Activated CD8-positive, alpha-beta memory T cell treated with anti-CD3 and anti-CD28 coated beads, Interleukin-2, amount 10 ng/mL, durations not matched to agents 7 days and 5 days (primary cell): ENCODE measurements at regions not wholly inside any gene's neighbourhood (a gene's known extent, or its start where the extent isn't known, plus 50 kb on each side); places are given as distances from the start of the nearest gene placed in this dataset.
A peak's percentile ranks its signal among the peaks of the same experiment; 100 is the strongest.

Experiments used
- ATAC-seq: fragments of 150-1000 bp; cut with Tn5 transposase; one replicate; pipeline ENCODE4 v1.10.0; 2021; ENCODE audit warnings: moderate library complexity
- CTCF ChIA-PET: fragments of 350-600 bp; sonication (Branson Sonifier 250); formaldehyde crosslinking; loops from one replicate; lab custom pipeline; 2021; ENCODE audit warnings: antibody characterized with exemption; lab: Charles Lee
- DNase-seq: peaks from one replicate; pipeline ENCODE4 v3.0.0-alpha.2; 2020
- H3K27ac Mint-ChIP-seq: one replicate; pipeline ENCODE4 v1.8.0; 2021; ENCODE audit warnings: mild to moderate bottlenecking, mixed read lengths
- H3K27me3 Mint-ChIP-seq: one replicate; pipeline ENCODE4 v1.8.0; 2021; ENCODE audit warnings: mixed read lengths
- H3K36me3 Mint-ChIP-seq: one replicate; pipeline ENCODE4 v1.8.0; 2021; ENCODE audit warnings: mild to moderate bottlenecking, mixed read lengths
- H3K4me1 Mint-ChIP-seq: one replicate; pipeline ENCODE4 v1.8.0; 2021; ENCODE audit warnings: mixed read lengths
- H3K4me3 Mint-ChIP-seq: one replicate; pipeline ENCODE4 v1.8.0; 2021; ENCODE audit warnings: mild to moderate bottlenecking, moderate library complexity, mixed read lengths
- H3K9me3 Mint-ChIP-seq: one replicate; pipeline ENCODE4 v1.8.0; 2022; ENCODE audit warnings: low read depth, mixed read lengths

DNA sequence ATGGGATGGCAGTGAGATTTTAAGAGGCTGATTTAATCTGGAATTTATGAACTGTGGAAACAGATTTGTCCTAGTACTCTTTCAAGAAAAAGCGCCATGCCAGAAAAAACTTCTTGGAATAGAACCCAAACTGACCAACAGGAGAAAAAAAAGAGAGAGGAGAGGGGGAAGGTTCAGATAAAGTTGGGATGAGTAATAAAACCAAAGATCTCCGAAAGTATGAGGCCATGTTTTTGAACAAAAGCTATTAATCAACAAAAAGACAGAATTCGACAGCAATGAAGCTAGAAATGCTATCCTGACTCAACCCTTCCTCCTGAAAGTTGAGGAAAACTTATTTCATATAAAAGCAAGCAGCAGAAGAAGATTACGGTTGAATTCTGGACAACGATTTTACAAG lies 135.5 kb downstream of the CEMIP2 start:
- Mint-ChIP-seq H3K4me1 (peaks cover 32% of the 10 kb centered on the region), H3K4me3 (no peak overlapping the region), H3K27me3 (peaks cover 2% of the 10 kb centered on the region), H3K9me3 (no peaks in the 10 kb centered on the region), H3K36me3 (no peaks in the 10 kb centered on the region), H3K27ac (no peak overlapping the region)
- no peak for ATAC-seq
- CTCF ChIA-PET = no interaction called here
- DNase-seq = no peak

DNA sequence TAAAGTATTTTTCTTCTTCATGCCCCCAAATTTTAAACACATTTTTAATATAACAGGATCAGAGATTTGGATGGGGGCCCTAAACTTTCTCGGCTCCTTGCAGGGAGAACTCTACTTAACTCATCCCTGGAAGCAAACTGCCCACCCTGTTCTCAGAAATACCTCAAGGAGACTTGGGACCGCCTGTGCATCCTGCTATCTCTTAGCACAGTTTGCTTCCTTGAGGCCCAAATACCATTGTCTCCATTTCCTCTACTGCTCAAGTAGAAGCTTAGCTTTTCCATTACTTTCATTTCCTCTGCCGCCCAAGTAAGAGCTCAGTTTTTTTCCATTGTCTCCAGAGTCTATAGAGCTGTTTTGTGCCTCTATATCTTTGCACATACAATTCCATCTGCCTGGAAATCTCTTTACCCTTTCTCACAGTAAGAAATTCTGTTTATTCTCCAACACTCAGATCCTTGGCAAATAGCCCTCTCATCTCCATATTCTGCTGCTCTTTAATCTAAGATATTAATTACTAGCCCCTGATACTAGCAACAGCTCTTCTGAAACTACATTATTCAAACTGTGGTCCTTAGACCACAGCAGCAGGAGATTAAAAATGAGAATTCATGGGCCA lies 137.8 kb downstream of the CEMIP2 start:
- Mint-ChIP-seq H3K4me1 (peaks cover 28% of the 10 kb centered on the region), H3K9me3 (no peaks in the 10 kb centered on the region), H3K4me3 (no peak overlapping the region), H3K27ac (peak overlapping the region; percentile 2), H3K36me3 (no peaks in the 10 kb centered on the region), H3K27me3 (no peaks in the 10 kb centered on the region)
- DNase-seq = no peak
- ATAC-seq = peak; percentile 36
- CTCF ChIA-PET = interaction anchor here (0.8 to 3.6 kb wide), 4 partner anchors 26 to 139 kb away, joined by 3 to 32 read pairs (median 4); no protein-coding TSS in a partner anchor

DNA sequence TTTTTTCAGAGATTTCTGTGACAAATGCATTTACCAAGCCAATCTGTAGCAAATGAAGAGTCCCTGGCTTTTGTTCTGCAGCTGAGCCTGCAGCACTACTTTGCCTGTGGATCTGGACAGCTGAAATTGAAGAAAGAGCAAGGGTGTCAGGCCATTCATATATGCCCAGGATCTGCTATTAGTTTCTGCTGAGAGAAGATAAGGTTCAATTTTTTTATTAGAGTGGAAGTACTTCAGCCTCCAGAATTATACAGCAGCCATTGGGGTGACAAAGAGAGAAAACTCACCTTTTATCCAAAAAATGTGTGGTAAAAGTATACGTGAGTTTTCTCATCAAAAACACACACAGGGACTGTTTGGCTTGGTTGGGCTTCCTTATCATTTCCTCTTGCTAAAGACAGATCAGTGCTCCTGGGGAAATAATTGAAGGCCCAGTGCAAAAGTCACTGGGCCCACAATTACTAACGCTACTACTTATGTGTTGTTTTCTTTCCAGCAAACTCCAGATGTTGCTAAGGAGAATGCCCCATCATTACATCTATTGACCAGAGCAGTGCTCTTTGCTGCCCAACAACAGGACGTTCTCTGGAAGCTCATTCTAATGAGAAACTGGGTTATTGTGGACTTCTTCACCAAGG lies 138.6 kb downstream of the CEMIP2 start:
- DNase-seq (no peak), ATAC-seq (no peak)
- Mint-ChIP-seq H3K27me3 (no peaks in the 10 kb centered on the region), H3K4me3 (no peak overlapping the region), H3K27ac (no peak overlapping the region), H3K9me3 (no peaks in the 10 kb centered on the region), H3K36me3 (no peaks in the 10 kb centered on the region), H3K4me1 (peaks cover 31% of the 10 kb centered on the region)
- CTCF ChIA-PET = interaction anchor here (0.8 to 3.6 kb wide), 9 partner anchors 18 to 139 kb away, joined by 3 to 32 read pairs (median 7); partner anchors contain the start of gene CEMIP2

DNA sequence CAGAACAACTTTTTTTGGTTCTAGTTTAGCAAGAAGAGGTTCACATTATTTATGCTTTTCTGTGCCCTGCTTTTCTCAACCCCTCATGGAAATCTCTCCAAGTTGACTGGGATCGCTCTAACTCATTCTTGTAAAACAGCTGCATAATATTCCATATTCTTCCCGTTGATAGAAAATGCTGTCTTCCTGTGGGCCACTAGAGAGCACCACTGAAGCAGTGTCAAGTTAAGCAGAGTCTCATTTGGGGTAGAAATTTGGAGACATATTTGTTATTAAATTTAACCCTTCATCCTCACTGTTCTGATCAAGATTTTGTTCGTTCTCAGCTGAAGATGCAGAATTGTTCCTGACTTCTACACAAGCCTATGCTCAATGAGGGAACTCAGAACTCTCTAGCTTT lies 140.1 kb downstream of the CEMIP2 start:
- Mint-ChIP-seq H3K36me3 (no peaks in the 10 kb centered on the region), H3K4me3 (no peak overlapping the region), H3K27ac (no peak overlapping the region), H3K27me3 (peaks cover 6% of the 10 kb centered on the region), H3K9me3 (no peaks in the 10 kb centered on the region), H3K4me1 (peaks cover 35% of the 10 kb centered on the region)
- CTCF ChIA-PET = interaction anchor here (0.6 to 3.6 kb wide), 18 partner anchors 9 to 179 kb away, joined by 3 to 32 read pairs (median 4); partner anchors contain the start of gene CEMIP2
- no peak for DNase-seq
- peak; percentile 70 for ATAC-seq

DNA sequence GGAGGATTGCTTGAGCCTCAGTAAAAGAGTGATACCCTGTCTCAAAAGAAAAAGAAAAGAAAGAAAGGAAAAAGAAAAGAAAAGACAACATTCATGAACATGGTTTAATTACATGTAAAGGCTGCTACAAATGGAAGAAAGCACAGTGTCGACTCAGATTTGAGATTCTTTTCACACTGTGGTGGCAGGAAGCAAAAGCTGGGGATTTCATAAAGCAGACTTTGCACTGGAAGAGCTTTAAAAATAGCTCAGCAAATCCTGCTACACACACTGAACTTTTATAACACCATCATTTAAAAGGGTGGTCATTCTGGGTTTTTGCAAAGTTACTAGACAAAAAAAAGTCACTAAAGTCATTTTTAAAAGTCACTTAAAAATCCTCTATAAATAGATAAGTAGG lies 140.8 kb downstream of the CEMIP2 start:
- no peak overlapping the region for H3K27ac Mint-ChIP-seq
- DNase-seq = no peak

DNA sequence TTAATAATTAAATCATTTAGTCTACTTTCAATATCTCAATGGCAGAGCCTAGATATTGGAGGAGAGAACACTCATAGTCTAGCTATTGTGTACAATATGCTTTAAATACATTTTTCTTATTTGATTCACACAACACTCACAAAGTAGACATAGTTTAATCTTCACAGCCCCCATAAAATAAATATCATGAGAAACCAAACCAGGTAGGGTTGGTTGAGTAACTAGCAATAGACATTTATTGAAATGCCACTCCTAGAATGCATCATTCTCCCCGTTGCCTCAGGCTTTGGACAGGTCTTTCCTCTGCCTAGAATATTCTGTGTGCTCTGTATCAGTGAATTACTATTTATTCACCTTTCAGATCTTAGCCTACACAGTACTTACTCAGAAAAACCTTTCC lies 141.9 kb downstream of the CEMIP2 start:
- no peak for ATAC-seq
- Mint-ChIP-seq H3K4me1 (peaks cover 32% of the 10 kb centered on the region), H3K27ac (no peak overlapping the region), H3K4me3 (no peak overlapping the region), H3K9me3 (no peaks in the 10 kb centered on the region), H3K36me3 (no peaks in the 10 kb centered on the region), H3K27me3 (peaks cover 14% of the 10 kb centered on the region)
- no peak for DNase-seq
- CTCF ChIA-PET = no interaction called here

More for the DNA sequence above, 140.8 kb downstream of the CEMIP2 start:
- CTCF ChIA-PET = interaction anchor here (0.6 to 3.6 kb wide), 17 partner anchors 9 to 149 kb away, joined by 3 to 32 read pairs (median 5); partner anchors contain the start of gene CEMIP2
- no peak for ATAC-seq
- Mint-ChIP-seq H3K4me3 (no peak overlapping the region), H3K27me3 (peaks cover 6% of the 10 kb centered on the region), H3K9me3 (no peaks in the 10 kb centered on the region), H3K4me1 (peaks cover 35% of the 10 kb centered on the region), H3K36me3 (no peaks in the 10 kb centered on the region)

DNA sequence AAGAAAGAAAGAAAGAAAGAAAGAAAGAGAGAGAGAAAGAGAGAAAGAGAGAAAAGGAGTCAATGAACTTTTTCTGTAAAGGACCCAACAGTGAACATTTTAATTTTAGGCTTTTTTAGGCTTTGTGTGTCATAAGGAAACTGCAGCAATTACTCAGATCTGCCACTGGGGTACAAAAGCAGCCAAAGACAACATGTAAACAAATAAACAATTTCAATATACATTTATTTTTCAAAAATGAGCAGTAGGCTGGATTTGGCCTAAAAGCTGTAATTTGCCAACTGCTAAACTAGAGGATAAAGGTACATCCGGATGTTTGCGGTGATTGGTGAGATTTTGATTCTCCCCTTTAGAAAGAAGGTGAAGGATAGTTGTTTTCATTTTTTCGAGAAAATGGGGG lies 143.6 kb downstream of the CEMIP2 start:
- no peak overlapping the region for H3K4me3 Mint-ChIP-seq
- no peaks in the 10 kb centered on the region for H3K9me3 Mint-ChIP-seq
- H3K4me1 Mint-ChIP-seq = peaks cover 17% of the 10 kb centered on the region
- ATAC-seq = no peak
- CTCF ChIA-PET = no interaction called here
- H3K27ac Mint-ChIP-seq = no peak overlapping the region
- no peak for DNase-seq
- H3K27me3 Mint-ChIP-seq = peaks cover 18% of the 10 kb centered on the region
- no peaks in the 10 kb centered on the region for H3K36me3 Mint-ChIP-seq

DNA sequence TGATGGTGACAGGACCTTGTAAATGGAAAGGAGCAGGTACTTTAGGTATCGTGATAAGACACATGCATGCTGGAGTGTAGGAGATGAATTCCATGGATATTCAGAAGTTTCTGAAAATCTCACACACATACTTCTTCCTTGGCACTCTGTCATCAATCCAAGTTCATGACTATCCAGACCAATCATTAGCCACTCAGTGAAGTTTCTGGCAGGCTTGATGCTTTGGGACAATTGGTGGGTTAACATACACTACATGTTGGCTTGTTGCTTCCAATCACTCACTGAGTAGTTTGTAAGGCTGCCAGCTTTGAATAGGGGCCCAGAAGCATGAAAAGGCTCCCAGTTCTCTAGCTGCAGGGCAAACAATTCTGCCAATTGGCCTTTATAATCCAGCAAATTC lies 147.6 kb downstream of the CEMIP2 start:
- CTCF ChIA-PET = no interaction called here
- ATAC-seq (no peak), DNase-seq (no peak)
- Mint-ChIP-seq H3K9me3 (no peaks in the 10 kb centered on the region), H3K36me3 (no peaks in the 10 kb centered on the region), H3K27me3 (peaks cover 18% of the 10 kb centered on the region), H3K27ac (no peak overlapping the region), H3K4me3 (no peak overlapping the region), H3K4me1 (peaks cover 7% of the 10 kb centered on the region)

DNA sequence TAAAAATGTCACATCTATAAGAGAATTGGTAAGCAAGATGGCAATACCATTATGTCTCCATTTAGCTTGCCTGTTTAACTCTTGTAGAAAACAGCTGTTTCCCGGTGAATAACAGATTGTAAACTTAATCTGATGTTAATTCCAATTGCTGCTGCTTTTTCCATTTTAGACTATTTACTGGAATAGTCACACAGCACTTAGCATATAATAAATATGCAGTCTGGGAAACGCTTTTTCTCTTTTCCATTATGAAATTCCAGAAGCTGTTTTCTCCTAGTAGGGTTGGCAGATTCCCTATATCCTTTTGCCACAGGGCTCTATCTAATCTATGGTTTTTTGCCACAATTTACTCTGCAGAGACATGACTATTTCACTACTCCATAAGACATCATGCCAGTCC lies 148.0 kb downstream of the CEMIP2 start:
- H3K4me3 Mint-ChIP-seq = no peak overlapping the region
- ATAC-seq (no peak), DNase-seq (no peak)
- peaks cover 7% of the 10 kb centered on the region for H3K4me1 Mint-ChIP-seq
- no peaks in the 10 kb centered on the region for H3K9me3 Mint-ChIP-seq
- H3K27me3 Mint-ChIP-seq = peaks cover 18% of the 10 kb centered on the region
- CTCF ChIA-PET = interaction anchor here (1.6 kb wide), 1 partner anchor 199 kb away, joined by 4 read pairs; no protein-coding TSS in a partner anchor
- no peak overlapping the region for H3K27ac Mint-ChIP-seq
- no peaks in the 10 kb centered on the region for H3K36me3 Mint-ChIP-seq

DNA sequence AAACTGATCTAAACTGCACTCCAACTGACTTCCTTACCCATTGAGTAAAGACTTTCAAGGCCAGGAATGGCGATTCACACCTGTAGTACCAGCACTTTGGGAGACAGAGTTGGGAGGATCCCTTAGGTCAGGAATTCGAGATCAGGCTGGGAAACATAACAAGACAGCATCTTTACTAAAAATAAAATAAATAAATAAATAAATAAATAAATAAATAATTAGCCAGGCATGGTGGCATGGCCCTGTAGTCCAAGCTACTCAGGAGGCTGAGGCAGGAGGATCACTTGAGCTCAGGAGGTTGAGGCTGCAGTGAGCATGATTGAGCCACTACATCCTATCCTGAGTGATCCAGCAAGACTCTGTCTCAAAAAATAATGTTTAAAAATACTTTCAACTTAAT lies 148.4 kb downstream of the CEMIP2 start:
- no peaks in the 10 kb centered on the region for H3K36me3 Mint-ChIP-seq
- peaks cover 18% of the 10 kb centered on the region for H3K27me3 Mint-ChIP-seq
- H3K4me1 Mint-ChIP-seq = peaks cover 7% of the 10 kb centered on the region
- ATAC-seq (no peak), DNase-seq (no peak)
- no peak overlapping the region for H3K27ac Mint-ChIP-seq
- H3K4me3 Mint-ChIP-seq = no peak overlapping the region
- H3K9me3 Mint-ChIP-seq = no peaks in the 10 kb centered on the region
- CTCF ChIA-PET = interaction anchor here (0.9 to 1.6 kb wide), 2 partner anchors 97 to 199 kb away, joined by 3 to 4 read pairs; no protein-coding TSS in a partner anchor

DNA sequence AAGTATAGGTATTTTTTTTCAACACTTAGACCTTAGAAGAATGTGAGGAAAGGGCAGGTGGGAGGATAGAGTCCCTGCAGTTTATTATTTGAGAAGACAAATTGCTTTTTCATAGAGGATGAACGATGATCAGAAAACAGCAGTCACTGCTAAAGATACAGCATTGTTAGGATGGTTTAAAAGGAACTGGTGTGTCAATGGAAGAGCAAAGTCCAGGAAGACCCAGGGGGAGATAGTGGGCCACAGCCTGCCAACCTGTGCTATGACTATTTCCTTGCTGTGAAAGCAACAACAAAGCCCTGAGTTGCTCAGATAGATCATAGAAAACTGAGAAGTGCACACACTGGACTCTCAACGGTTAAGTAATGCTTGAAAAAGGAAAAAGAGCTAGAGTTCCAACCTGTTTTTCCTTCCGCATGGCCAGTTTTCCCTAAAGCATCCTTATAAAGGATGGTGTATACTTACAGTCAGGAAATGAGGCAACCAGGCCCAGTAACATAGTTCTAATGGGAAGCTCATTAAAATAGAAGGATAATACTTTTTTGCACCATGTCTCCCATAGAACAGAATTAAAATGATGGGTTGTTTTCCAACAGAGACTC lies 153.8 kb downstream of the CEMIP2 start:
- Mint-ChIP-seq H3K27me3 (no peaks in the 10 kb centered on the region), H3K4me1 (no peaks in the 10 kb centered on the region), H3K4me3 (no peak overlapping the region), H3K27ac (no peak overlapping the region), H3K36me3 (no peaks in the 10 kb centered on the region), H3K9me3 (no peaks in the 10 kb centered on the region)
- CTCF ChIA-PET = interaction anchor here (0.7 to 1.1 kb wide), 3 partner anchors 10 to 122 kb away, joined by 4 read pairs; no protein-coding TSS in a partner anchor
- DNase-seq = no peak
- no peak for ATAC-seq

DNA sequence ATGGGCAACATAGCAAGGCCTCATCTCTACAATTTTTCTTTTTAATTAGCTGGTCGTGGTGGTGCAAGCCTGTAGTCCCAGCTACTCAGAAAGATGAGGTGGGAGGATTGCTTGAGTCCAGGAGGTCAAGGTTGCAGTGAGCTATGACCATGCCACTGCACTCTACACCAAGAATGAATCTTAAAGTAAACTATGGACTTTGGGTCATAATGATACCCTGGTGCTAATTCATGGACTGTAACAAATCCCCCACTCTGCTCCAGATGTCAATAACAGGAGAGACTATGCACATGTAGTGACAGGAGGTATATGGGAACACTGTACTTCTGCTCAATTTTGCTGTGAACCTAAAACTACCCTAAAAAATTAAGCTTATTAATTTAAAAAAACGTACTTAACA lies 155.4 kb downstream of the CEMIP2 start:
- CTCF ChIA-PET = interaction anchor here (1.4 kb wide), 1 partner anchor 412 kb away, joined by 3 read pairs; no protein-coding TSS in a partner anchor
- no peaks in the 10 kb centered on the region for H3K9me3 Mint-ChIP-seq
- DNase-seq = no peak
- no peak for ATAC-seq
- H3K27ac Mint-ChIP-seq = no peak overlapping the region
- H3K4me3 Mint-ChIP-seq = no peak overlapping the region
- no peaks in the 10 kb centered on the region for H3K36me3 Mint-ChIP-seq
- no peaks in the 10 kb centered on the region for H3K4me1 Mint-ChIP-seq
- no peaks in the 10 kb centered on the region for H3K27me3 Mint-ChIP-seq

DNA sequence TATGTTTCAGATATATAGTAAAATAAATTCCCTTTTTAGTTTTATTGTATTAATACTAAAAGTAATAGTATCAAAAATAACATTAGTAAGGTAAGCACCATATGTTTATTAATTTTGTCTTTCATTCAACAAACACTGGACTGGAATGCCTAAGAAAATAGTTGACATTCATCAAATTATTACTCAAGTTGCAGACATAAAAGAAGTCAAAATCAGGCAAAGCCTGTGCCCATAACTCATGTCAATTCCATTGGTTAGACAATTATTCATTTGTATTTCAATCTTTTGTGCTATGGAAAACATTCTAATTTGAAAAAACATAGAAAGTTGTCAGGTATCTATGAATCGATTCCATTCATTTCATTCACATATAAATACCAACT lies 158.9 kb downstream of the CEMIP2 start:
- CTCF ChIA-PET = no interaction called here
- Mint-ChIP-seq H3K4me3 (no peak overlapping the region), H3K9me3 (no peaks in the 10 kb centered on the region), H3K36me3 (no peaks in the 10 kb centered on the region), H3K27ac (no peak overlapping the region), H3K27me3 (no peaks in the 10 kb centered on the region), H3K4me1 (no peaks in the 10 kb centered on the region)
- DNase-seq = no peak
- no peak for ATAC-seq
